ENCODE measurements at regions not wholly inside any gene's neighbourhood (a gene's known extent, or its start where the extent isn't known, plus 50 kb on each side); places are given as distances from the start of the nearest gene placed in this dataset.

- no peaks in the 10 kb centered on the region for H3K27me3 ChIP-seq
- no peak overlapping the region for H3K4me3 ChIP-seq
- intact Hi-C loops (cut with DNase I) = no loop called here
- H3K4me1 ChIP-seq = no peaks in the 10 kb centered on the region
- no peak overlapping the region for H3K27ac ChIP-seq
- no peak for DNase-seq
- WGBS, 2 donors = 85 to 89% methylated on average over 10 of the region's 10 CpGs
- no peaks in the 10 kb centered on the region for H3K9me3 ChIP-seq
- H3K36me3 ChIP-seq = no peaks in the 10 kb centered on the region
- TF ChIP-seq POLR2A (IDR thresholded peaks at IDR 0.05) = no peak
- no peak for TF ChIP-seq POLR2AphosphoS5 (IDR thresholded peaks at IDR 0.05)
- no peak for TF ChIP-seq CTCF (IDR thresholded peaks at IDR 0.05)
- TF ChIP-seq EP300 (IDR thresholded peaks at IDR 0.05) = no peak
These were observed 185.3 kb upstream of the IER5L start for GRCh38 chr9:129363216-129363873.

- no peak for DNase-seq
- intact Hi-C loops (cut with DNase I) = no loop called here
- WGBS, 2 donors = 71% methylated on average over 15 of the region's 15 CpGs
These were observed 184.4 kb upstream of the IER5L start for GRCh38 chr9:129362287-129363000.

DNA sequence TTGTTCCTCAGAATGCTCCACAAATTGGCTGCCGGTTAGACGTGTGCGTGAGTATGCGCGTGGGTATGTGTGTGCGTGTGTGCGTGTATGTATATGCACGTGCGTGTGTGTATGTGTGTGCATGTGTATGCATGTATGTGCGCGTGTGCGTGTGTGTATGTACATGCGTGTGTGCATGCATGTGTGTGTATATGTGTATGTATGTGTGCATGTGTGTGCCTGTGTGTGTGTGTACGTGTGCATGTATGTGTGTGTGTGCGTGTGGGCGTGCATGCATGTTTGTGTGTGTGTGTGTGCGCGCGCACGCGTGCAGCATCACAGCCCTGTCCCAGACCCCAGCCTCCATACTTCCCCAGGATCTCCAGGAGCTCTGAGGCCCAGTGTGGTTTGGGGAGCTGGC is 183.1 kb upstream of the IER5L start:
- Histone ChIP-seq H3K36me3 (no peaks in the 10 kb centered on the region), H3K9me3 (no peaks in the 10 kb centered on the region), H3K4me3 (no peak overlapping the region), H3K27me3 (no peaks in the 10 kb centered on the region), H3K4me1 (no peaks in the 10 kb centered on the region), H3K27ac (no peak overlapping the region)
- intact Hi-C loops (cut with DNase I) = no loop called here
- TF ChIP-seq EP300 (IDR thresholded peaks at IDR 0.05) = no peak
- TF ChIP-seq CTCF (IDR thresholded peaks at IDR 0.05) = no peak
- no peak for TF ChIP-seq POLR2A (IDR thresholded peaks at IDR 0.05)
- no peak for TF ChIP-seq POLR2AphosphoS5 (IDR thresholded peaks at IDR 0.05)
- DNase-seq = no peak
- WGBS, 2 donors = 91 to 96% methylated on average over 21 of the region's 21 CpGs

More at GRCh38 chr9:129362287-129363000, 184.4 kb upstream of the IER5L start:
- TF ChIP-seq EP300 (IDR thresholded peaks at IDR 0.05) (no peak), POLR2AphosphoS5 (IDR thresholded peaks at IDR 0.05) (no peak), CTCF (IDR thresholded peaks at IDR 0.05) (no peak), POLR2A (IDR thresholded peaks at IDR 0.05) (no peak)
- Histone ChIP-seq H3K27me3 (no peaks in the 10 kb centered on the region), H3K4me3 (no peak overlapping the region), H3K4me1 (no peaks in the 10 kb centered on the region), H3K27ac (no peak overlapping the region), H3K36me3 (no peaks in the 10 kb centered on the region), H3K9me3 (no peaks in the 10 kb centered on the region)

GRCh38 chr9:129359916-129360536 is 182.0 kb upstream of the IER5L start:
- TF ChIP-seq POLR2AphosphoS5 (IDR thresholded peaks at IDR 0.05) (no peak), EP300 (IDR thresholded peaks at IDR 0.05) (no peak), CTCF (IDR thresholded peaks at IDR 0.05) (no peak), POLR2A (IDR thresholded peaks at IDR 0.05) (no peak)
- Histone ChIP-seq H3K4me1 (no peaks in the 10 kb centered on the region), H3K27me3 (no peaks in the 10 kb centered on the region), H3K4me3 (no peak overlapping the region), H3K36me3 (no peaks in the 10 kb centered on the region), H3K9me3 (peaks cover 0 to 8% (median 3%) of the 10 kb centered on the region in 4 donors), H3K27ac (no peak overlapping the region)
- WGBS, 2 donors = 61 to 77% methylated on average over 12 of the region's 12 CpGs
- intact Hi-C loops (cut with DNase I) = no loop called here
- no peak for DNase-seq
